Stomach (tissue), 4 donors: ENCODE measurements at regions not wholly inside any gene's neighbourhood (a gene's known extent, or its start where the extent isn't known, plus 50 kb on each side); places are given as distances from the start of the nearest gene placed in this dataset.

Experiments used
- POLR2AphosphoS5 ChIP-seq, 3 donors: sonication (generic); formaldehyde crosslinking; IDR thresholded peaks; one replicate each; pipeline ENCODE4 v1.6.1; 2016; ENCODE audit warnings: antibody characterized with exemption in 3 of 3
- TF ChIP-seq, protein P1 (sequence below), 7 experiments: fragments of 450-650 bp in 4 of 7; fragments of 200-600 bp in 3 of 7; sonication (generic) in 3 of 7; IDR thresholded peaks; one replicate each; pipeline ENCODE4 v1.5.1; 2016 to 2019; ENCODE audit warnings: antibody characterized with exemption in 7 of 7, control low read depth in 2 of 7, mild to moderate bottlenecking in 1 of 7

DNA sequence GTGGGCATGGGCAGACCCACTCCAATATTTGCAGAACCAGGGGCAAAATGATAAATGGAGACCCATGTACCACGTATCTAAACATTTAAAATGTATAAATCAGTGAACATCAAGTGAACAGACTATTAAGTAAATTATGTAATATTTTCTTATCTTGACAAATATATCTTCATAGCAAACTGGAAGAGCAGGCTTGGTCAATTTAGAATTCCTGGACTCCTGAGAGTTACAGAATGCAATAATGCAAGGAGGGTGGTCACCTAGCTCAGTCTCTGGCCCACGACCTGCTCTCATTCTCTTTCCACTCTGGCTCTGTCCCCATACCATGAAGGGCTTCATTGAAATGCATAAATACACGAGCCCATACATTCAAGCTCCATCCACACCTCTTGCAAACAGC lies 398.0 kb downstream of the ENC1 start:
- TF ChIP-seq, protein P1, sequence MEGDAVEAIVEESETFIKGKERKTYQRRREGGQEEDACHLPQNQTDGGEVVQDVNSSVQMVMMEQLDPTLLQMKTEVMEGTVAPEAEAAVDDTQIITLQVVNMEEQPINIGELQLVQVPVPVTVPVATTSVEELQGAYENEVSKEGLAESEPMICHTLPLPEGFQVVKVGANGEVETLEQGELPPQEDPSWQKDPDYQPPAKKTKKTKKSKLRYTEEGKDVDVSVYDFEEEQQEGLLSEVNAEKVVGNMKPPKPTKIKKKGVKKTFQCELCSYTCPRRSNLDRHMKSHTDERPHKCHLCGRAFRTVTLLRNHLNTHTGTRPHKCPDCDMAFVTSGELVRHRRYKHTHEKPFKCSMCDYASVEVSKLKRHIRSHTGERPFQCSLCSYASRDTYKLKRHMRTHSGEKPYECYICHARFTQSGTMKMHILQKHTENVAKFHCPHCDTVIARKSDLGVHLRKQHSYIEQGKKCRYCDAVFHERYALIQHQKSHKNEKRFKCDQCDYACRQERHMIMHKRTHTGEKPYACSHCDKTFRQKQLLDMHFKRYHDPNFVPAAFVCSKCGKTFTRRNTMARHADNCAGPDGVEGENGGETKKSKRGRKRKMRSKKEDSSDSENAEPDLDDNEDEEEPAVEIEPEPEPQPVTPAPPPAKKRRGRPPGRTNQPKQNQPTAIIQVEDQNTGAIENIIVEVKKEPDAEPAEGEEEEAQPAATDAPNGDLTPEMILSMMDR (IDR thresholded peaks at IDR 0.05): no peak
- no peak for TF ChIP-seq POLR2AphosphoS5 (IDR thresholded peaks at IDR 0.05)
